AML-193 (cell line): ENCODE measurements at regions not wholly inside any gene's neighbourhood (a gene's known extent, or its start where the extent isn't known, plus 50 kb on each side); places are given as distances from the start of the nearest gene placed in this dataset.
"Not testable (repeated sequence)": the region's sequence is repeated elsewhere in the genome, so short reads cannot be mapped to it uniquely, and the experiment has no call there.

ENCODE experiments used
- DNase-seq, 2 experiments: peaks; one replicate each; lab custom pipeline; 2025; lab: John Stamatoyannopoulos, UW

- not testable (repeated sequence) for DNase-seq
Observed at GRCh38 chr17:45554479-45554878, 64.0 kb upstream of the PLEKHM1 start.

GRCh38 chr17:45558821-45559220, 68.3 kb upstream of the PLEKHM1 start:
- DNase-seq = not testable (repeated sequence)

- DNase-seq = not testable (repeated sequence)
Observed at GRCh38 chr17:45562868-45563267, 72.3 kb upstream of the PLEKHM1 start.

- DNase-seq = not testable (repeated sequence)
Observed at GRCh38 chr17:45563283-45563682, 72.8 kb upstream of the PLEKHM1 start.

GRCh38 chr17:45568275-45568674, 77.8 kb upstream of the PLEKHM1 start:
- DNase-seq = not testable (repeated sequence)

- not testable (repeated sequence) for DNase-seq
Observed at GRCh38 chr17:45573326-45573725, 82.8 kb upstream of the PLEKHM1 start.

- no peak for DNase-seq
Observed at GRCh38 chr17:45573924-45574770, 83.6 kb upstream of the PLEKHM1 start.

GRCh38 chr17:45575126-45575885, 84.8 kb upstream of the PLEKHM1 start:
- DNase-seq = no peak

- DNase-seq = not testable (repeated sequence)
Observed at GRCh38 chr17:45576527-45577307, 86.2 kb upstream of the PLEKHM1 start.

- DNase-seq = no peak
Observed at GRCh38 chr17:45577571-45578279, 87.2 kb upstream of the PLEKHM1 start.

- no peak for DNase-seq
Observed at GRCh38 chr17:45578516-45579455, 88.3 kb upstream of the PLEKHM1 start.

GRCh38 chr17:45579529-45580495, 89.3 kb upstream of the PLEKHM1 start:
- no peak for DNase-seq

GRCh38 chr17:45580924-45581323, 90.4 kb upstream of the PLEKHM1 start:
- DNase-seq = no peak

GRCh38 chr17:45581860-45582259, 91.3 kb upstream of the PLEKHM1 start:
- DNase-seq = no peak

- no peak for DNase-seq
Observed at GRCh38 chr17:45584092-45585036, 93.8 kb upstream of the PLEKHM1 start.

GRCh38 chr17:45585037-45585733, 94.7 kb upstream of the PLEKHM1 start:
- DNase-seq = not testable (repeated sequence)
